ENCODE measurements at regions not wholly inside any gene's neighbourhood (a gene's known extent, or its start where the extent isn't known, plus 50 kb on each side); places are given as distances from the start of the nearest gene placed in this dataset.

DNA sequence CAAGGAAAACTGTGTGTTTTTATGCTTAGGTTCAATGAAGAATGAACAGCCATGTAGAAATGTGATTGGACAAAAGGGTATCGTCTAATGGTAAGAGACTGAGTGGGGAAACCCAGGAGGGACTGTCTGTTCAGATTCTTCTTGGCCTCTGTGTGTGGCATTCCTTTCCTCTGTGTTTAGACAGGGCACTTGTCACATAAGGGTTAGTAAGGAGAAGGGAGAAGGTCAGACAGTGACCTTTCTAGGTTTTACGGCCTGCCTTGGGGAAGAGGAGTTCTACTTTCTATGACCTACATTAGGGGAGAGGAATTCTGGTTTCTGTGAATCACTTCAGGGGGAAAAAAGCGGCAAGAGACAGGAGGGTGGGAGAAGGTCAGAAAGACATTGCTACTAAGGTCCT lies 119.5 kb downstream of the GC start:
- no peak overlapping the region for H3K4me2 ChIP-seq (ENCODE audit: insufficient read depth, low read length)
- CTCF ChIA-PET (ENCODE audit: low intra/inter-chr PET ratio): no interaction called here
- intact Hi-C loops (cut with micrococcal nuclease) (no loop called here), in situ Hi-C loops (cut with MboI) (no loop called here)
- FAIRE-seq (no peak), ATAC-seq (no peak), DNase-seq (ENCODE audit: extremely low read depth in 1 of 4, low spot score in 3 of 4) (no peak)
- H2AFZ ChIP-seq (ENCODE audit: low read depth, low read length): no peak overlapping the region
- POLR2A ChIA-PET: interaction anchor here (0.6 kb wide), 1 partner anchor 1050 kb away, joined by 3 read pairs; no protein-coding TSS in a partner anchor
- WGBS (ENCODE audit: insufficient coverage, low coverage, missing lambda C conversion rate): 3% methylated on average over 3 of the region's 3 CpGs
- TF ChIP-seq CREBBP (IDR thresholded peaks at IDR 0.05; ENCODE audit: low read depth, low read length) (no peak), BCL6 (CRISPR knock-in tag; IDR thresholded peaks at IDR 0.05) (no peak), NFATC3 (IDR thresholded peaks at IDR 0.05) (no peak), BCOR (IDR thresholded peaks at IDR 0.05) (no peak), SRSF1 (IDR thresholded peaks at IDR 0.05; ENCODE audit: low read depth, low read length) (no peak), ZNF23 (CRISPR knock-in tag; IDR thresholded peaks at IDR 0.05) (no peak), BRF1 (IDR thresholded peaks at IDR 0.05; ENCODE audit: borderline replicate concordance, extremely low read depth, insufficient read length) (no peak)
- TF ChIP-seq, protein P1, sequence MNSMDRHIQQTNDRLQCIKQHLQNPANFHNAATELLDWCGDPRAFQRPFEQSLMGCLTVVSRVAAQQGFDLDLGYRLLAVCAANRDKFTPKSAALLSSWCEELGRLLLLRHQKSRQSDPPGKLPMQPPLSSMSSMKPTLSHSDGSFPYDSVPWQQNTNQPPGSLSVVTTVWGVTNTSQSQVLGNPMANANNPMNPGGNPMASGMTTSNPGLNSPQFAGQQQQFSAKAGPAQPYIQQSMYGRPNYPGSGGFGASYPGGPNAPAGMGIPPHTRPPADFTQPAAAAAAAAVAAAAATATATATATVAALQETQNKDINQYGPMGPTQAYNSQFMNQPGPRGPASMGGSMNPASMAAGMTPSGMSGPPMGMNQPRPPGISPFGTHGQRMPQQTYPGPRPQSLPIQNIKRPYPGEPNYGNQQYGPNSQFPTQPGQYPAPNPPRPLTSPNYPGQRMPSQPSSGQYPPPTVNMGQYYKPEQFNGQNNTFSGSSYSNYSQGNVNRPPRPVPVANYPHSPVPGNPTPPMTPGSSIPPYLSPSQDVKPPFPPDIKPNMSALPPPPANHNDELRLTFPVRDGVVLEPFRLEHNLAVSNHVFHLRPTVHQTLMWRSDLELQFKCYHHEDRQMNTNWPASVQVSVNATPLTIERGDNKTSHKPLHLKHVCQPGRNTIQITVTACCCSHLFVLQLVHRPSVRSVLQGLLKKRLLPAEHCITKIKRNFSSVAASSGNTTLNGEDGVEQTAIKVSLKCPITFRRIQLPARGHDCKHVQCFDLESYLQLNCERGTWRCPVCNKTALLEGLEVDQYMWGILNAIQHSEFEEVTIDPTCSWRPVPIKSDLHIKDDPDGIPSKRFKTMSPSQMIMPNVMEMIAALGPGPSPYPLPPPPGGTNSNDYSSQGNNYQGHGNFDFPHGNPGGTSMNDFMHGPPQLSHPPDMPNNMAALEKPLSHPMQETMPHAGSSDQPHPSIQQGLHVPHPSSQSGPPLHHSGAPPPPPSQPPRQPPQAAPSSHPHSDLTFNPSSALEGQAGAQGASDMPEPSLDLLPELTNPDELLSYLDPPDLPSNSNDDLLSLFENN (IDR thresholded peaks at IDR 0.05; ENCODE audit: low read depth in 2 of 2, low read length in 2 of 2): no peak
- TF ChIP-seq, protein P2, sequence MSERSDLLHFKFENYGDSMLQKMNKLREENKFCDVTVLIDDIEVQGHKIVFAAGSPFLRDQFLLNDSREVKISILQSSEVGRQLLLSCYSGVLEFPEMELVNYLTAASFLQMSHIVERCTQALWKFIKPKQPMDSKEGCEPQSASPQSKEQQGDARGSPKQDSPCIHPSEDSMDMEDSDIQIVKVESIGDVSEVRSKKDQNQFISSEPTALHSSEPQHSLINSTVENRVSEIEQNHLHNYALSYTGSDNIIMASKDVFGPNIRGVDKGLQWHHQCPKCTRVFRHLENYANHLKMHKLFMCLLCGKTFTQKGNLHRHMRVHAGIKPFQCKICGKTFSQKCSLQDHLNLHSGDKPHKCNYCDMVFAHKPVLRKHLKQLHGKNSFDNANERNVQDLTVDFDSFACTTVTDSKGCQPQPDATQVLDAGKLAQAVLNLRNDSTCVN (CRISPR knock-in tag; IDR thresholded peaks at IDR 0.05): no peak
- TF ChIP-seq, protein P3, sequence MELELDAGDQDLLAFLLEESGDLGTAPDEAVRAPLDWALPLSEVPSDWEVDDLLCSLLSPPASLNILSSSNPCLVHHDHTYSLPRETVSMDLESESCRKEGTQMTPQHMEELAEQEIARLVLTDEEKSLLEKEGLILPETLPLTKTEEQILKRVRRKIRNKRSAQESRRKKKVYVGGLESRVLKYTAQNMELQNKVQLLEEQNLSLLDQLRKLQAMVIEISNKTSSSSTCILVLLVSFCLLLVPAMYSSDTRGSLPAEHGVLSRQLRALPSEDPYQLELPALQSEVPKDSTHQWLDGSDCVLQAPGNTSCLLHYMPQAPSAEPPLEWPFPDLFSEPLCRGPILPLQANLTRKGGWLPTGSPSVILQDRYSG (tag; conservative IDR thresholded peaks at IDR 0.05; ENCODE audit: low read depth): no peak
- no peaks in the 10 kb centered on the region for H3K4me1 ChIP-seq (replicated peaks in 1 of 2; ENCODE audit: control insufficient read depth in 2 of 2, insufficient read depth in 2 of 2, low read length in 2 of 2)
- no peak overlapping the region for H3K9ac ChIP-seq (ENCODE audit: insufficient read depth in 1 of 2, low read depth in 2 of 2, low read length in 2 of 2)
- H3K4me3 ChIP-seq: no peak overlapping the region
- no peaks in the 10 kb centered on the region for H3K27me3 ChIP-seq (ENCODE audit: control insufficient read depth in 2 of 2, insufficient read depth in 2 of 2, low read length in 2 of 2)
- H3K9me1 ChIP-seq (ENCODE audit: control insufficient read depth, insufficient read depth, low read length): no peaks in the 10 kb centered on the region
- no TSS peak for BruUV-seq (replicated peaks)
- H3K9me3 ChIP-seq (replicated peaks; ENCODE audit: control insufficient read depth, insufficient read depth, low read depth, low read length): no peaks in the 10 kb centered on the region
- no peak overlapping the region for H3K27ac ChIP-seq (ENCODE audit: extremely low read depth, low read depth, low read length)
- H3K79me2 ChIP-seq (ENCODE audit: control insufficient read depth, insufficient read depth, low read length): no peaks in the 10 kb centered on the region
- H4K20me1 ChIP-seq (replicated peaks; ENCODE audit: control insufficient read depth, insufficient read depth, low read length): no peaks in the 10 kb centered on the region
- no peaks in the 10 kb centered on the region for H3K36me3 ChIP-seq (ENCODE audit: control insufficient read depth, insufficient read depth, low read length)
